HG02623 (cell line): ENCODE measurements at regions not wholly inside any gene's neighbourhood (a gene's known extent, or its start where the extent isn't known, plus 50 kb on each side); places are given as distances from the start of the nearest gene placed in this dataset.
"Not testable (repeated sequence)": the region's sequence is repeated elsewhere in the genome, so short reads cannot be mapped to it uniquely, and the experiment has no call there.

Experiments used
- ATAC-seq: cut with Tn5 transposase; IDR thresholded peaks from one replicate; pipeline ENCODE4 v1.9.1; 2021; ENCODE audit warnings: moderate library complexity; ENCODE audit not compliant: unreplicated experiment

GRCh38 chr5:6081727-6082210, 296.6 kb downstream of the MED10 start:
- ATAC-seq, result no peak

GRCh38 chr5:6080930-6081726, 297.2 kb downstream of the MED10 start:
- no peak for ATAC-seq

DNA sequence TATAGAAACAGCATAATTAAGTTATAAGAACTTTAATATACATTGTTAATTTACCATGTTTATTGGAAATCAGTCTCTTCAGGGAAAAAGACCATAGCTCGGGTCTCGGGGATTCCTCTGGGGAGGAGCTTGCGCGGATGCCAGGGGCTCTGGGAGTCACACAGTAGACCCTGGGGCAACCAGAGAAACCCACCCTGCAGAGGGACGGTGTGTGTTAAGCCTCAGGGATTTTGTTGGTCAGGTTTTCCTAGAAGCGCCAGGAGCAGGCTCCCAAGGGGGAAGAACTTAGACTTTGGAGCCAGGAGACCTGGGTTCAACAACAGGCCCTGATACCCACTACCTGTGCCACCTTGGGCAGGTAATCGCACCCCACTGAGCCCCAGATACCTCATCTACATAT, 297.9 kb downstream of the MED10 start:
- no peak for ATAC-seq

DNA sequence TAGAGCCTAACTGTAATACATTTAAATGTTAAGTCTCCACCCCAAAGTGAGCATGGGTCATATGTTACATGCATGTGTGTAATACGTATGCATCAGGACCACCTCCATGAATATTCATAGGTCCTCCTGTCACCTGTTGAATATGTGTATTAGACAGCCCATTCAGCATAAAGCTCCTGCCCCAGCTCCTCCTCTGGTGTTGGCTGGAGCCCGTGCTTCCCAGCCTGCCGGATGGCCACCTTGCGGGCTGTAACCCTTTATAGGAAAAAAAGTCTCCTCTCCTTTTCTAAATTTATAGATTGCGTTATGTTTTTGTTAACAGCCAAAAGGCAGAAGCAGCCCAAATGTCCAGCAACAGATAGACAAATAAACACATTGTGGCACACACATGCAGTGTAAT, 299.5 kb downstream of the MED10 start:
- no peak for ATAC-seq

DNA sequence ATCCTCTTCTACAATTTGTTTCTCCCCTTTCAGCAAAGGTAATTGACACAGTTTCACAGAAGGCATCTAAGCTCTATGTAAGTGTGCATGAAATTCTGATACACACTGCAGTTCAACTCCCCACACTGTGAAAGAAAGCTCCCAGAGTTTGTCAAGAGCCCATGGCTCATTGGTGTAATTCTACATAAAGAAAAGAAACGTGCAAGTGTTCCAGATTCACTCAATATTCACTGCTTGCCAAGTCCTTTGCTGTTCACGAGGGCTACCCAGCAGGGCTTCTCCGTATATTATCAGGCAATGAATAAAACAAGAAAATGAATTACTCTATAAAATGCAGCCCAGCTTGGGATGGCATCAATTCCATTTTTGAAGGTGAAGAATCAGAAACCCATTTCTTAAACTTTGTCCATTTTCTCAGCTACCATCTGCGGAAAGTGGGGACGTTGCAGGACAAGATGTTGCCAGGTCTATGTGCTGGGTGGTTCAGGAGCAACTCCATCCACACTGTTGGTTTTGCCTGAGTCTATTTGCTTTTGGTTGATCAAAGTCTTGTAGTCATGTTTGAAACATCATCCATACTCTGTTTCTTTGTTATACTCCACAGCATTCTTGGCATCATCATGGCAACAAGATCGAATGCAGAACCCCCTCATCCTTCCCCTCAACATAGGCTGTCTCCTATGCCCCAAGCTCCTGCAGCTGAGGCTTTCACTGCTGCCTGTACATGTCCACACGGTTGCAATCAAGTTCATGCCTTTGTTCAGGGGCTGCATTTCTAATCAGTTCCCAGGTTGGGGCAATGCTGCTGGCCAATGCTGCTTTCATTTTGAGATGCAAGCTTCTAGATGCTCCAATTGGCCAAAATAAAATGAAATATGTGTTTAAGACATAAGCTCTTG, 301.8 kb downstream of the MED10 start:
- ATAC-seq, result no peak

GRCh38 chr5:6072488-6072887, 305.9 kb downstream of the MED10 start:
- ATAC-seq, result not testable (repeated sequence)

DNA sequence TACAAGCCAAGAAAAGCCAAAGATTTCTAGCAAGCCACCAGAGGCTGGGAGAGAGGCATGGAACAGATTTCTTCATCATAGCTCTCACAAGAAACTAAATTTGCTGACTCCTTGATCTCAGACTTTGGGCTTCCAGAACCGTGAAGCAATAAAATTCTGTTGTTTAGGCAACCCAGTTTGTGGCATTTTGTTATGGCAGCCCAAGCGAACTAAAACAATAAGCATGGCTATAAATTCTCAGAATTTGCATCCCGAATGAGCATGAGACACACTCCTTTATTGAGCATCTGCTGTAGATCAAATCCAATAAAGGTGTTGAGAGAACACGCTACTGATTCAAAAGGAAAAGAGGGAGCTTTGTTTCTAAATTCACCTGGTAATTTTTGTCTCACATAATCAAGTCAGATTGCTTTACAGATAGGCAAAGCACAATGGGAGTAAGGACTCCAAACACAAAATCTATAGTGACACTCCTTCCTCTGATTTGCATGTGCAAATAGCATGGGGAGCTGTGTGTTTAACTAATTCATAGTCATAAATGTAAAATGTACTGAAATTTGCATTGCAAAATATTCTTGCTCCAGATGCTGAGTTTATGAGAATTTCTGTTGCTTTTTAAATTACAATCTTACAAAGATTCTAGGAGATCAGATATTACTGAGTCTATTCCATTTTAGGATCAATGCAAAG, 308.7 kb downstream of the MED10 start:
- no peak for ATAC-seq

DNA sequence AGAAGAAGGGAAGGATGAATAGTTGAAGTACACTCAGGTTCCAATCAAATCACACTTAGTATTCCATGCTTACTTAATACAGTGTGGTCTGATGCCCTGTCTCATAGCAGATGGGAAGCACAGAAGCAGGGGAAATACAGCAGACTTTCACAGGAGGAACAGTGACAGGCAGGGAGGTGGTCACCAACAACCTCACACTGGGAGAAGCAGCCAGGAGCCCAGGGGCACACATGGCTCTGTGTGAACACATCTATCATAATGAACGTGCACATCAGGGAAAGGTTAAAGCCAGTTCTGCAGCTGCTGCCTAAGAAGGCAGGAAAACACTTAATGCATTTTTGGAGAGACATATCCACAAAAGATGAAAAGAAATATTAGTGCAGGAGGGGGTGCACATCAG, 312.3 kb downstream of the MED10 start:
- ATAC-seq, result no peak

- no peak for ATAC-seq
These were observed 319.1 kb downstream of the MED10 start for GRCh38 chr5:6059137-6059800.

- ATAC-seq, result no peak
These were observed 320.2 kb downstream of the MED10 start for GRCh38 chr5:6058055-6058715.

DNA sequence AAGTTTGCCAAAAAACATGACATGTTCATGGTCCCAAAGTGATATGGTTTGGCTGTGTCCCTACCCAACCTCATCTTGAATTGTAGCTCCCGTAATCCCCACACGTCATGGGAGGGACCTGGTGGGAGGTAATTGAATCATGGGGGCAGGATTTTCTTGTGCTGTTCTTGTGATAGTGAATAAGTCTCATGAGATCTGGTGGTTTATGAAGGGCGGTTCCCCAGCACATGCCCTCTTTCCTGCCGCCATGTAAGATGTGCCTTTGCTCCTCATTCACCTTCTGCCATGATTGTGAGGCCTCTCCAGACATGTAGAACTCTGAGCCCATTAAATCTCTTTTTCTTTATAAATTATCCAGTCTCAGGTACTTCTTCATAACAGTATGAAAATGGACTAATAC, 322.1 kb downstream of the MED10 start:
- no peak for ATAC-seq

GRCh38 chr5:6049662-6050061, 328.7 kb downstream of the MED10 start:
- no peak for ATAC-seq

DNA sequence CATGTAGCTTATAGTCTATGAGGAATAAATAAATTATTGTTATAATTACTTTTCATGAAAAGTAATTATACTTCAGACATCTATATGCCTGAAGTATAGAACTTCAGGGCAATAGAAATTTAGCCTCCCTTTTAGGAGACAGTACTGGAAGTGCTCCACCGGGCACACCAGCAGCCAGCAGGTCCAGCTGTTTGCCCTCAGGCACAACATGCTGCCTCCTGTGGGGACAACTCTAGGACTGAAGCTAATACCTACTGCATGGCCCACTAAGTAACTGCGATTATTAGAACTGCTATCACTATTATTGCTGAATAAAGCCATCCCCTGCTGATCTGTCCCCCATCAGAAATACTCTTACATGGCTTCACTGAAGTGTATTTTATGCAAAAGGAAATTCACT, 329.6 kb downstream of the MED10 start:
- ATAC-seq, result no peak

GRCh38 chr5:6046296-6046967, 331.9 kb downstream of the MED10 start:
- ATAC-seq, result no peak

DNA sequence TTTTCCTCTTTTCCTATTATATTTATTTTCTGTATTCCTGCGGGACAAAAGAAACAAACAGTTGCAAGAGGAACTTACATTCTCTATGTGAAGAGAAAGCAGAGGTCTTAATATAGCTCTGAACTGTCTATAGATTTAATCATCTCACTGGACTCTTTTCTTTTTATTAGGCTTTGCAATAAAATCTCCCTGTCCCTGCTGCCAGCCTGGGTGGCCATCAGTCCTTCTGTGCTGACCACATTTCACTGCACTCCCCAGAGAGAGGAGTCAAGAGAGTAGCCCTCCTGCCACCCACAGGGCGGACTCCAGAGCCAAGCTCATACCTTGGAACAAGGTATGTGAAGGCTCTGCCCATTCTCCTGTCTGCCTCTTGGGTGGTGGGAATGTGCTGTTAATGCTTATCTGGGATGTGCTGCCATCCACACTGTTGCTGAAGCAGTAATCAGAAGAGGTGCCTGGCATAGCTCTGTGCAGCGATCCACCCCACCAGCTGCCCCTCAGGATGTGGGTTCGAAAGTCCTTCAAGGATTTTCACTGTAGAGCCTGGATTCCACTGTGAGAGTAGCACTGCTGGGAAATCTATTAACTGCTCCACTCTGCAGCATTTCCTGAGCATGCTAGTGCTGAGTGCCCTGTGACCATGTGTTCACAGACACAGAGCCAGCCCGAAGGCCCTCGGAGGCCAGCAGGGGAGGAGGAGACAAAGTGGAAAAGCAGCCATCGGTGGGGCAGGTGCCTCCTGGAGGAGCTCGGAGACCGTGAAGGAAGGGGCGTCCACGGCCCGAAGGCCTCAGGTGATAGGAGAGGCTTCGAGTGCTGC, 334.6 kb downstream of the MED10 start:
- no peak for ATAC-seq

- no peak for ATAC-seq
These were observed 336.3 kb downstream of the MED10 start for GRCh38 chr5:6041977-6042550.

- no peak for ATAC-seq
These were observed 339.2 kb downstream of the MED10 start for GRCh38 chr5:6039111-6039510.

GRCh38 chr5:6036006-6036405, 342.3 kb downstream of the MED10 start:
- ATAC-seq, result no peak
